HepG2 (cell line): ENCODE measurements at regions not wholly inside any gene's neighbourhood (a gene's known extent, or its start where the extent isn't known, plus 50 kb on each side); places are given as distances from the start of the nearest gene placed in this dataset.

ENCODE experiments used
- ATAC-seq: fragments of 200-7000 bp; cut with Tn5 transposase; 3 replicates; pipeline ENCODE4 v1.9.1; 2020; ENCODE audit warnings: mild to moderate bottlenecking, moderate library complexity
- BruUV-seq: library from RNA; stranded (reverse); fragments of 400-500 nt; replicated peaks from 2 replicates; lab custom pipeline; 2021; lab: Mats Ljungman, UMichigan
- CTCF ChIA-PET: fragments of 300-600 bp; formaldehyde crosslinking; extraction: SDS; loops from one replicate; lab custom pipeline; 2021; ENCODE audit warnings: low total read pairs, inconsistent platforms, low intra/inter-chr PET ratio; lab: Yijun Ruan, JAX
- POLR2A ChIA-PET: fragments of 350-600 bp; sonication (Branson Sonifier 250); formaldehyde crosslinking; loops from one replicate; lab custom pipeline; 2020; ENCODE audit warnings: antibody characterized with exemption, inconsistent platforms; lab: Yijun Ruan, JAX
- DNase-seq: peaks from one replicate; pipeline ENCODE4 v3.0.0-alpha.2; 2015; ENCODE audit warnings: low spot score
- FAIRE-seq: peaks from 3 replicates; lab custom pipeline; 2011; peaks lifted over from hg19 to GRCh38; lab: Jason Lieb, UNC
- H2AFZ ChIP-seq: one replicate; pipeline ENCODE4 v1.6.1; 2011; ENCODE audit warnings: low read length, inconsistent platforms
- H3K27ac ChIP-seq: fragments of 300-600 bp; 3 replicates; pipeline ENCODE4 v1.8.0; 2011; ENCODE audit warnings: mixed run types, mild to moderate bottlenecking, mixed read lengths, low read length, inconsistent platforms; ENCODE audit not compliant: insufficient read depth; ENCODE audit errors: extremely low read length
- H3K27me3 ChIP-seq, 2 experiments: fragments of 200-600 bp in 1 of 2; 2 replicates in 1 of 2; 3 replicates in 1 of 2; pipeline versions ENCODE4 v1.6.0 to v1.8.0; 2011; ENCODE audit warnings: low read length in 2 of 2, mild to moderate bottlenecking in 2 of 2, moderate library complexity in 2 of 2, inconsistent platforms in 1 of 2; ENCODE audit not compliant: insufficient read depth in 2 of 2, control insufficient read depth in 1 of 2
- H3K36me3 ChIP-seq, 2 experiments: fragments of 200-600 bp in 1 of 2; replicated peaks in 1 of 2; 2 replicates in 1 of 2; 3 replicates in 1 of 2; pipeline versions ENCODE4 v1.5.1 to v1.8.0; 2011; ENCODE audit warnings: low read length in 2 of 2, inconsistent platforms in 1 of 2; ENCODE audit not compliant: insufficient read depth in 2 of 2, control insufficient read depth in 1 of 2
- H3K4me1 ChIP-seq: 2 replicates; pipeline ENCODE4 v1.5.1; 2012; ENCODE audit warnings: low read length, inconsistent platforms; ENCODE audit not compliant: insufficient read depth
- H3K4me2 ChIP-seq: 2 replicates; pipeline ENCODE4 v1.6.0; 2011; ENCODE audit warnings: low read depth, low read length, inconsistent platforms
- H3K4me3 ChIP-seq, 3 experiments: fragments of 200-600 bp in 1 of 3; sonication (generic), shearing (Covaris generic) in 1 of 3; replicated peaks in 1 of 3; 2 replicates each; pipeline ENCODE4 v1.5.1; 2011 to 2016; ENCODE audit warnings: low read length in 3 of 3, inconsistent platforms in 2 of 3, low read depth in 2 of 3, mild to moderate bottlenecking in 2 of 3, control low read depth in 1 of 3, mixed read lengths in 1 of 3; ENCODE audit not compliant: insufficient read depth in 1 of 3
- H3K79me2 ChIP-seq: one replicate; pipeline ENCODE4 v1.6.1; 2011; ENCODE audit warnings: low read length, inconsistent platforms; ENCODE audit not compliant: insufficient read depth
- H3K9ac ChIP-seq: 2 replicates; pipeline ENCODE4 v1.6.0; 2011; ENCODE audit warnings: mild to moderate bottlenecking, low read depth, low read length, inconsistent platforms; ENCODE audit not compliant: insufficient read depth
- H3K9me3 ChIP-seq: 2 replicates; pipeline ENCODE4 v1.5.1; 2012; ENCODE audit warnings: mild to moderate bottlenecking, low read length
- H4K20me1 ChIP-seq: 2 replicates; pipeline ENCODE4 v1.6.0; 2011; ENCODE audit warnings: inconsistent platforms, mild to moderate bottlenecking, low read length, moderate library complexity; ENCODE audit not compliant: insufficient read depth
- CEBPB ChIP-seq: IDR thresholded peaks from 2 replicates; pipeline ENCODE4 v1.6.1; 2011; ENCODE audit warnings: low read depth, low read length, improper control_type of control experiment, borderline replicate concordance
- CEBPG ChIP-seq: IDR thresholded peaks from 2 replicates; pipeline ENCODE4 v1.6.1; 2016
- HDAC2 ChIP-seq: sonication (generic); formaldehyde crosslinking; IDR thresholded peaks from 2 replicates; pipeline ENCODE4 v1.4.0; 2020; ENCODE audit warnings: missing genetic modification reagents
- HNF4A ChIP-seq: sonication (generic); formaldehyde crosslinking; IDR thresholded peaks from 2 replicates; pipeline ENCODE4 v1.4.0; 2020; ENCODE audit warnings: missing genetic modification reagents
- HOXA7 ChIP-seq: sonication (generic); formaldehyde crosslinking; IDR thresholded peaks from 2 replicates; pipeline ENCODE4 v1.8.1; 2022; ENCODE audit warnings: mild to moderate bottlenecking, missing genetic modification reagents, moderate library complexity
- ZNF136 ChIP-seq: sonication (generic); formaldehyde crosslinking; IDR thresholded peaks from 2 replicates; pipeline ENCODE4 v1.8.1; 2022; ENCODE audit warnings: low read depth, mild to moderate bottlenecking, moderate library complexity, missing genetic modification reagents
- ZNF333 ChIP-seq: sonication (generic); formaldehyde crosslinking; IDR thresholded peaks from 2 replicates; pipeline ENCODE4 v1.4.0; 2020; ENCODE audit warnings: mild to moderate bottlenecking, missing genetic modification reagents, borderline replicate concordance
- WGBS: methylation state at CpG from one replicate; pipeline ENCODE4 v1.1.6; 2017; ENCODE audit warnings: low lambda C conversion rate; 5-methylcytosine and 5-hydroxymethylcytosine counted together
- in situ Hi-C: cut with HindIII; loops from 2 replicates; pipeline ENCODE4 v1.10.0; 2017; ENCODE audit warnings: low pct_unique_long_range_greater_than_20kb; ENCODE audit not compliant: extremely low pct_ligation_motif_present
- intact Hi-C: fragments of 100-400 bp; cut with micrococcal nuclease; formaldehyde crosslinking; loops from one replicate; pipeline ENCODE4 v1.10.0; 2022; ENCODE audit not compliant: unreplicated experiment
- TF ChIP-seq, protein P1 (sequence below): sonication (generic); formaldehyde crosslinking; IDR thresholded peaks from 2 replicates; pipeline ENCODE4 v1.4.0; 2020; ENCODE audit warnings: missing genetic modification reagents

DNA sequence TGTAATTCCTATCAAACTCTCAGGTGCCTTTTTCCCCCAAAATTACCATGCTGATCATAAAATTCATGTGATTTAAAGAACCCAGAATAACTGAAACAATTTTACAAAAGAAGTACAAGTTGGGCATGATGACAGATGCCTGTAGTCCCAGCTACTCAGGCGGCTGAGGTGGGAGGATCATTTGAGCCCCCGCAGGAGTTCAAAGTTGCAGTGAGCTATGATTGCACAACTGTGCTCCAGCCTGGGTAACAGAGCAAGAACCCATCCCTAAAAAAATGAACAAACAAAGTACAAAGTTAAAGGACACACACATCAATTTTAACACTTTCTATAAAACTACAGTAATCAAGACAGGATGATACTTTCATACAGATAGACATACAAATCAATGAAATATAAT, 97.9 kb upstream of the LPAR1 start:
- no peaks in the 10 kb centered on the region for H3K36me3 ChIP-seq
- H2AFZ ChIP-seq = no peak overlapping the region
- no peak overlapping the region for H3K9ac ChIP-seq
- H3K4me2 ChIP-seq = no peak overlapping the region
- no peaks in the 10 kb centered on the region for H3K4me1 ChIP-seq
- DNase-seq = no peak
- no peak for ATAC-seq
- no peaks in the 10 kb centered on the region for H3K27me3 ChIP-seq
- TF ChIP-seq, protein P1, sequence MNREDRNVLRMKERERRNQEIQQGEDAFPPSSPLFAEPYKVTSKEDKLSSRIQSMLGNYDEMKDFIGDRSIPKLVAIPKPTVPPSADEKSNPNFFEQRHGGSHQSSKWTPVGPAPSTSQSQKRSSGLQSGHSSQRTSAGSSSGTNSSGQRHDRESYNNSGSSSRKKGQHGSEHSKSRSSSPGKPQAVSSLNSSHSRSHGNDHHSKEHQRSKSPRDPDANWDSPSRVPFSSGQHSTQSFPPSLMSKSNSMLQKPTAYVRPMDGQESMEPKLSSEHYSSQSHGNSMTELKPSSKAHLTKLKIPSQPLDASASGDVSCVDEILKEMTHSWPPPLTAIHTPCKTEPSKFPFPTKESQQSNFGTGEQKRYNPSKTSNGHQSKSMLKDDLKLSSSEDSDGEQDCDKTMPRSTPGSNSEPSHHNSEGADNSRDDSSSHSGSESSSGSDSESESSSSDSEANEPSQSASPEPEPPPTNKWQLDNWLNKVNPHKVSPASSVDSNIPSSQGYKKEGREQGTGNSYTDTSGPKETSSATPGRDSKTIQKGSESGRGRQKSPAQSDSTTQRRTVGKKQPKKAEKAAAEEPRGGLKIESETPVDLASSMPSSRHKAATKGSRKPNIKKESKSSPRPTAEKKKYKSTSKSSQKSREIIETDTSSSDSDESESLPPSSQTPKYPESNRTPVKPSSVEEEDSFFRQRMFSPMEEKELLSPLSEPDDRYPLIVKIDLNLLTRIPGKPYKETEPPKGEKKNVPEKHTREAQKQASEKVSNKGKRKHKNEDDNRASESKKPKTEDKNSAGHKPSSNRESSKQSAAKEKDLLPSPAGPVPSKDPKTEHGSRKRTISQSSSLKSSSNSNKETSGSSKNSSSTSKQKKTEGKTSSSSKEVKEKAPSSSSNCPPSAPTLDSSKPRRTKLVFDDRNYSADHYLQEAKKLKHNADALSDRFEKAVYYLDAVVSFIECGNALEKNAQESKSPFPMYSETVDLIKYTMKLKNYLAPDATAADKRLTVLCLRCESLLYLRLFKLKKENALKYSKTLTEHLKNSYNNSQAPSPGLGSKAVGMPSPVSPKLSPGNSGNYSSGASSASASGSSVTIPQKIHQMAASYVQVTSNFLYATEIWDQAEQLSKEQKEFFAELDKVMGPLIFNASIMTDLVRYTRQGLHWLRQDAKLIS (CRISPR knock-in tag) = no peak
- TF ChIP-seq CEBPG (CRISPR knock-in tag) = peak; percentile 35; the same call in 1 of the 2 replicates
- peak; percentile 8; the same call in 1 of the 2 replicates for TF ChIP-seq HNF4A (CRISPR knock-in tag)
- peak; percentile 68 for TF ChIP-seq CEBPB
- intact Hi-C loops = no loop called here
- 2% methylated on average over 2 of the region's 2 CpGs for WGBS
- ChIA-PET POLR2A (no interaction called here), CTCF (no interaction called here)
- in situ Hi-C loops = no loop called here
- BruUV-seq = no TSS peak
- no peak overlapping the region for H3K4me3 ChIP-seq
- H3K79me2 ChIP-seq = no peaks in the 10 kb centered on the region
- H3K9me3 ChIP-seq = no peaks in the 10 kb centered on the region
- no peak for FAIRE-seq
- H4K20me1 ChIP-seq = no peaks in the 10 kb centered on the region
- H3K27ac ChIP-seq = no peak overlapping the region

DNA sequence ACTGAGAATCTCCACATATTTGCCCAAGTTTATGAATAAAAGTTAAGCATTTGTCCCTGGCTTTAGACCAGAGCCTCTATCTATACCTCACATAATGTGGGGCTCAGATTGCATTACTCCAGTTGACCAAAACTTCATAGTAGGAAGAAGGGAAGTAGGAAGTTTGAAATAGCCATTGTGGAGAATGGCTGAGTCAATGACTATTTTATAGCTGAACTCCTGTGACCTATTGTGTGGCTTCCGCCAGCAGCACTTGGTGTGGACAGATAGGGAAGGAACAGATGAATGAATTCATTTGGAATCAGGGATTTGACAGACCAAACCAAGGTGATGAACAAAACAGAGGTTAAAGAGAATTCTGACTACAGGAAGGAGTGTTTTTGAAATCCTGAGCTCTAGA, 92.9 kb upstream of the LPAR1 start:
- no peak for FAIRE-seq
- POLR2A ChIA-PET = no interaction called here

More for the DNA sequence above, 92.9 kb upstream of the LPAR1 start:
- WGBS = 15% methylated on average over 1 of the region's 1 CpG
- no peak for DNase-seq
- intact Hi-C loops = no loop called here
- no TSS peak for BruUV-seq
- no peak overlapping the region for H3K9ac ChIP-seq
- H3K4me2 ChIP-seq = no peak overlapping the region
- H3K9me3 ChIP-seq = no peaks in the 10 kb centered on the region
- in situ Hi-C loops = no loop called here
- CTCF ChIA-PET = no interaction called here
- no peak overlapping the region for H2AFZ ChIP-seq
- H3K36me3 ChIP-seq = no peaks in the 10 kb centered on the region
- ATAC-seq = no peak
- no peak overlapping the region for H3K4me3 ChIP-seq
- no peaks in the 10 kb centered on the region for H3K79me2 ChIP-seq
- H3K27ac ChIP-seq = no peak overlapping the region
- H3K4me1 ChIP-seq = no peaks in the 10 kb centered on the region
- H4K20me1 ChIP-seq = no peaks in the 10 kb centered on the region
- H3K27me3 ChIP-seq = no peaks in the 10 kb centered on the region
- TF ChIP-seq HOXA7 (no peak), ZNF333 (CRISPR knock-in tag) (no peak), ZNF136 (CRISPR knock-in tag) (no peak), HDAC2 (no peak)
- TF ChIP-seq, all 625 proteins: peak for 0
